Renal pelvis (tissue), 1 donor: ENCODE measurements at regions not wholly inside any gene's neighbourhood (a gene's known extent, or its start where the extent isn't known, plus 50 kb on each side); places are given as distances from the start of the nearest gene placed in this dataset.
A peak's percentile ranks its signal among the peaks of the same experiment; 100 is the strongest.

Experiments used
- DNase-seq: peaks from one replicate; pipeline ENCODE4 v3.0.0-alpha.2; 2013

- DNase-seq: no peak
Measured at GRCh38 chr12:107552263-107552662, 133.3 kb upstream of the PWP1 start.

- no peak for DNase-seq
Measured at GRCh38 chr12:107553211-107553765, 132.3 kb upstream of the PWP1 start.

DNA sequence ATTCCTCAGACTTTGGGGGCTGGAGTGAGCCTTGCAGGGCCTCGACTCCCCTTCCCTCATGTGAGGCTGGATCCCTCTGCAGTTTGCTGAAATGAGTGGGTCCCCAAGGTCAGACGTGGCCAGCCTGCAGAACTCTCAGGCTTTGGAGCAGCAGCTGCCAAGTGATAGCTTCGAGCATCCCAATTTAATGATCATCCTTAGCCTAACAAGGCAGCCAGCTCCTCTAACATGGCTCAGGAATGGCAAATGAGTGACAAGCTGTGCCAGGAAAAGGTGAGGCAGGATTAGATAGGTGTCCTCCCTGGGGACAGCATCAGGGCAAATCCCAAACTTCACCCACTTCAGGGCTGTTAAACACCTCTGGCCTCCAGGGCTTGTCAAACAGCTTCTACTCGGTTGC is 130.7 kb upstream of the PWP1 start:
- no peak for DNase-seq

- no peak for DNase-seq
Measured at GRCh38 chr12:107557026-107557425, 128.6 kb upstream of the PWP1 start.

GRCh38 chr12:107557589-107558100 is 128.0 kb upstream of the PWP1 start:
- DNase-seq: no peak

- DNase-seq: no peak
Measured at GRCh38 chr12:107558141-107558815, 127.3 kb upstream of the PWP1 start.

- no peak for DNase-seq
Measured at GRCh38 chr12:107558816-107559382, 126.7 kb upstream of the PWP1 start.

- DNase-seq: no peak
Measured at GRCh38 chr12:107560165-107560898, 125.3 kb upstream of the PWP1 start.

GRCh38 chr12:107560899-107561285 is 124.7 kb upstream of the PWP1 start:
- no peak for DNase-seq

DNA sequence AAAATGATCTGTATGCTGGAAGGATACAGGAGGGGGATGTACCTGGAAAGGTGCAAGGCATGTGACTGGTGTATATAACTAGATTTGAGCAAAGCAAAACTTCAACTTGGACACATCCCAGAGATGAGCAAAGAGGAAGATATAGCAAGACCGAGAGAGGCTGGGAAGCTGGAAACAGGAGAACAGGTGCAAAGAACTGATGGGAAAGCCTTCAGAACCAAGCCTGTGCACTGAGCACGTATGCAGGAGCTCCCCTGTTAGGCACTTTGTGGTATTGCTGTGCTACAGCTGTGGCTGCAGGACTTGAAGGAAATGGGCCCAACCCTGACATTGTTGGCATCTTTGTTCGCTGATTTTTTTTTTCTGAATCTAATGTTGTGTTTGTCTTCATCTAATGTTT is 120.7 kb upstream of the PWP1 start:
- DNase-seq: no peak

- no peak for DNase-seq
Measured at GRCh38 chr12:107565551-107565950, 120.0 kb upstream of the PWP1 start.

DNA sequence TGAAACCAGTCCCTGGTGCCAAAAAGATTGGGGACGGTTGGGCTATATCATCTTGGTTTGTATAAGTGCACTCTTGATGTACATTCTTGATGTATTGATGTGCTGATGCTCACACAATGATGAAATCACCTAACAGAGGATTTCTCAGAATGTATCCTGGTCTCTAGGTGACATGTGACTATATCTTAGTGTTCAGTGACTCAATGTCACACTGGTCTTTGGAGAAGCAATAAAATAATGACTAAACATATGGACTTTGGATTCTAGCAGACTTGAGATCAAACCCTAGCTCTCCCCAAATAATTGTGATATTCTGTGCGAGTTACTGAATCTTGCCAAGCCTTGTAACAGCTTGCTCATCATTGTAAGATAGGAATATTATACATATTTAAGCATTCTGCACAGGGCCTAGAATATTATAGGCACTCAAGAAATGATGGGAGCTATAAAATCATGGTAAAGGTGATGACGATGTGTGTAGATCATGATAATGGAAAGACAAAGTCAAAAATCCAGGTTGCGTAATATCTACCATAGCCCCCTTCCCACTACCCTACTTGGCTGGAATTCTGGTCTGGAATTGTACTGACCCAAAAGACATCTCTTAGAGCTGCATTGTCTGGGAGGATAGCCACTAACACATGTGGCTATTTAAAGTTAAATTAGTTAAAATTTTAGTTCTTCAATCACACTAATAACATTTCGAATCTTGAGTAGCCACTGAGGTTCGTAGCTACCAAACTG is 117.6 kb upstream of the PWP1 start:
- no peak for DNase-seq

GRCh38 chr12:107568718-107569117 is 116.9 kb upstream of the PWP1 start:
- DNase-seq: no peak

DNA sequence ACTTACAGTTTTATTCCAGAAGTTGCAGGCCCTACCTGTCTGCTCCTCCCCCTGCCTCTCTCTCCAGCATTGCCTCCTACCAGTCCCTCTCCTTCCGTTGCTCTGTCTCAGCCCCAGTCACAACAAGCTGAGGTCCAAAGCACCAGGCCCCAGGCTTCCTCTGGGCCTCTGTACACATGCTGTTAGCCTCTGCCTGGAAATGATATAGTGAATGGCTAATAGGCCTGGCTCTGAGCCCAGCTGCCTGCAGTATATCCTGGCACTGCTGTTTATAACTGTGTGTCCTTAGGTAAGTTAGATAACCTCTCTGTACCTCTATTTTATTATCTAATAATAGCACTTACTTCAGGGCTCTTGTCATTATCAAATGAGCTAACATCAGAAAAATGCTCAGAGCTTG is 114.9 kb upstream of the PWP1 start:
- DNase-seq: no peak

DNA sequence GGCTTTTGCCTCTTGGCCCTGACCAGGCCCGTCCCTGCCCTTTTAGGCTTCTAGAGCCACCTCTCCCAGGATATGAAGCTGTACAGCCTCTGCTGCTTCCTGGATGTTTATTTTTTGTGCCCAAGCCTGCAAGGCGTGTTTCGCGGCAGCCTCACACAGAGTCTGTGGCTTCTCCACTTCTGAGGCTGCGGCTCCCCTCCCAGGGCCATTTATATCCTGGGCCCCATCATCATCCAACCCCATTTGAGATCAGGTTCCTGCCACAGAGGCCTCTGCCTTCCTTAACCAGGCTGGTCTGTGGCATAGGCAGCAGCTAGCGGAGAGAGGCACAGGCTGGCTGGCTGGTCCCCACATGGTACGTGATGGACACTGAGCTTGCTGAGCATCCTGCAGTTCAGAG is 114.1 kb upstream of the PWP1 start:
- no peak for DNase-seq

GRCh38 chr12:107574691-107575090 is 110.9 kb upstream of the PWP1 start:
- DNase-seq: no peak

- peak; percentile 17 for DNase-seq
Measured at GRCh38 chr12:107580750-107581618, 104.6 kb upstream of the PWP1 start.

- DNase-seq: no peak
Measured at GRCh38 chr12:107581619-107582015, 104.0 kb upstream of the PWP1 start.

DNA sequence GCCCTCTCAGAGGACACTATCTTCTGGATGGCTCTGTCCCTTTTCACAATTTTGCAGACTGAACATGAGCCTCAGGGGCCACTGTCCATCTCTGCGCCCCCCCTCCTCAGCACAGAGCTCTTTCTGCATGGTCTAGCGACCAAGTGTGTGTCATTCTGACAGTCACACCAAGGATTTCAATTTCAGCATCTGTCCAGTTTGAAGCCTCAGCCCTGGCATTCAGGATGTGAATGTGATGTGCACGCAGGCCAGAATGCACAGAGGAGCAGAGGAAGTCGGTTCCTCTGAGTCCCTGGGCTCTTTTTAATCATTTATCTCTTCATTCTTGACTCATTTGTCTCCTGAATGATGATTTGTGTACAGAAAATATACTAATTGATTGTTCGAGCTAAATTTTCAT is 102.0 kb upstream of the PWP1 start:
- no peak for DNase-seq

DNA sequence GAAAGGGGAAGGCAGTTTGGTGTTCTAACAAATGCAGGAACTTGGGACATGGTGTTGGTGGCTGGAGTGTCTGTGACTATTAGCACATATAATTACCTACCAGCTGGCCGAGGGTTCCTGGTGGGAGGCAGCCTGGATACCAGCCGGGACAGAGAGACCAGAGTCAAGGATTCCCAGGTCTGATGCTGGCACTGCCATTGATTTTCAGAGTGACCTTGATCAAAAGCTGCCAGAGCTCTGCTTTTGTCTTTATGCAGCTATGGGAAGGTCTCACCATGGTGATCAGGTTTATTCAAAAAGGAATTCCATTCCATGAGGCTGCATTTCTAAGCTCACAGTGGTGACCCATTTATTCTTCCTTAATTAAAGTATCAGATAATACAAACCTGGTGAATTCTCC is 101.0 kb upstream of the PWP1 start:
- DNase-seq: no peak
